ENCODE measurements at regions not wholly inside any gene's neighbourhood (a gene's known extent, or its start where the extent isn't known, plus 50 kb on each side); places are given as distances from the start of the nearest gene placed in this dataset.
"Not testable (repeated sequence)": the region's sequence is repeated elsewhere in the genome, so short reads cannot be mapped to it uniquely, and the experiment has no call there.

DNA sequence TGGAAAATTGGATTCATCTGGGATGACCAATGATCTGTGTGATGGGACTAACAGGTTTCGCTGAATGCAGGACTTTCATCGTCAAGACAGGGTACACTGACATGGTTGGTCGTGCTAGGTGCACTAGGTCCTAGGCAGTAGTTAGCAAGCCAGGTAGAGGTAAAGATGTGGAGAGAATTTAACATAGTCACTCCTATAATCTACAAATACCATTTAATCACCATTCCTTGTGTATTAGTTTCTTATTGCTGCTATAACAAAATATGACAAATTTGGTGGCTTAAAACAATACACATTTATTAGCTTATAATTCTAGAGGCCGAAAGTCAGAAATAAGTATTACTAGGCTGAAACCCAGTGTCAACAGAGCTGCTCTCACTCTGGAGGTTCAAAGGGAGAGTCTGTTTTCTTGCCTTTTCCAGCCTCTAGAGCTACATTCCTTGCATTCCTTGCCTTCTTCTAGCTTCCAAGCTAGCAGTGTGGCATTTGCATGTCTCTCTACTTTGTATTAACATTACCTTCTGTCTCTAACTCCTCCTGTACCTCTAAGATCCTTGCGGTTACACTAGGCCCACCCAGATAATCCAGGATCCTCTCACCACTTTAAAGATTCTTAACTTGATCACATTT is 98.7 kb upstream of the GRIA3 start:
- no peak for DNase-seq (ENCODE audit: low read depth)

DNA sequence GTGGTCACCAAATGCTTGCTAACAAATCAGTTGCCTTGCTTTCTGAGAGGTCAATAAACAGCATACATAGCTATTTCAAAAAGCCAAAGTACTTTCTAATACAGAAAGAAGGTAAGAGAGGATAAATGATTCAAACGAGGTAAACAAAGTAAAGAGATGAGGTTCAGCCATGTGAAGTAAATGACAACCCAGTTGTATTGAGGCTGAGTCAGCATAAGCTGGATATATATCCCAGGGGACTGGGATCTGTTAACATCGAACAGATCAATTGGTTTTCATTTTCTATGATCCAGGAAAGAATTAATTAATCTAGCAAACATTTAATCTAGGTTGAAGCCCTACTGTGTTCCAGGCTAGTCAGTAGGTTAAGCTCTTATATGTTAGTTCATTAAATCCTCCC is 97.3 kb upstream of the GRIA3 start:
- no peak for DNase-seq (ENCODE audit: low read depth)

DNA sequence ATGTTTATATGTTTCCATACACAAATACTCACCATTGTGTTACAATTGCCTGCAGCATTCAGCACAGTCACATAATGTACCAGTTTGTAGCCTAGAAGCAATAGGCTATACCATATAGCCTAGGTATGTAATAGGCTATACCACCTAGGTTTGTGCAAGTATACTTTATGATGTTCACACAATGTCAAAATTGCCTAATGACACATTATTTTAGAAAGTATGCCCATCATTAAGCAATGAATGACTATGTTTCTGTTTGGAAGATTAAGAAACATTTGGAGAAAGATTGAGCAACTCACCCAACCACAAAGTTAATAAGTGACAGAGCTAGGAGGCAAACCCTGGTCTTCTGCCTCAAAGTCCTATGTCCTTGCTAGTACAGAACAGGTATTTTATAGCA is 96.8 kb upstream of the GRIA3 start:
- no peak for DNase-seq (ENCODE audit: low read depth)

DNA sequence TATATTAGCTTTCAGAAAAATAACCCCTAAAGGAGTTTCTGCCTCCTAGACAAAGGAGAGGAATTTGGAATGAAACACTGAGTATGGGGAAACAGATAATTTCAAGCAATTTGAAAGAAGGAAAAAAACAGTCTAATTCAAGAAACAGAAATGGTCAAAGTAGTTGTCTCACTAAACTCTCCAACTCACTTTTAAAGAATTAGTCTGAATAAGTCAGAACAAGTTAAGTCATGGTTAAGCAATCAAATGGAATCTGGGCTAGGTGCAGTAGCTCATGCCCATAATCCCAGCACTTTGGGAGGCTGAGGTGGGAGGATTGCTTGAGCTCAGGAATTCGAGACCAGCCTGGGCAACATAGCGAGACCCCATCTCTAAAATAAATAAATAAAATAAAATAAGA is 95.7 kb upstream of the GRIA3 start:
- no peak for DNase-seq (ENCODE audit: low read depth)

DNA sequence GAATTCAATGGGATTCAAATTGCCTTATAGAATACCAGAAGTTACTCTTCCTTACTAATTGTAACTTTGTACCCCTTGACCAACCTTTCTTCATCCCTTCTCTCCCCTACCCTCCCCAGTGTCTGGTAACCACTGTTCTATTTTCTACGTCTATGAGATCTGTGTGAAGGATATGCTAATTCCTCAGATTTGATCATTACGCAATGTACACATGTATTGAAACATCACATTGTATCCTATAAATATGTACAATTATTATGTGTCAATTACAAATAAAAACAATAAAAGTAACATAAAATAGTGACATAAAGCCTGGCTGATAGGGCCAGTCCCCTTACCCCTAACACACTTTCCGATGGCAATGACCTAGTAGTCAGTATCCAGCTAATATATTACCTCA is 95.1 kb upstream of the GRIA3 start:
- no peak for DNase-seq (ENCODE audit: low read depth)

DNA sequence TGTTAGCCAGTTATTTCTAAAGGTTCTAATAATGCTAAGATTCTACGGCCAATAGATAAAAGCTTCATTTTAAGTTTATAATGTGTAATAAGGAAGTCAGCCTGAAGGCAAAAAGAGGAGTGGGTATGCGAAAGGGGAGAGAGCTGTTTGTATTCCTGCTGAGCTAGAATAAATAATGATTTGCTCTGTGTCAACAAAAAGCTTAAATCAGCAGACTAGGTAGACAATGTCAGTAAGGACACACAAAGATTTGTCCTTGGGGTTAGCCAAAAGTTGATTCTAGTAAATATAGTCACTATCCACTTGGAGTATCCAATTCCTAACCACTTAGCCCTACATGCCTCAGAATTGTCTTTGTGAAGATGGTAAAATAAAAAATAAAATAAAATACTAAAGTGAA is 90.3 kb upstream of the GRIA3 start:
- no peak for DNase-seq (ENCODE audit: low read depth)

DNA sequence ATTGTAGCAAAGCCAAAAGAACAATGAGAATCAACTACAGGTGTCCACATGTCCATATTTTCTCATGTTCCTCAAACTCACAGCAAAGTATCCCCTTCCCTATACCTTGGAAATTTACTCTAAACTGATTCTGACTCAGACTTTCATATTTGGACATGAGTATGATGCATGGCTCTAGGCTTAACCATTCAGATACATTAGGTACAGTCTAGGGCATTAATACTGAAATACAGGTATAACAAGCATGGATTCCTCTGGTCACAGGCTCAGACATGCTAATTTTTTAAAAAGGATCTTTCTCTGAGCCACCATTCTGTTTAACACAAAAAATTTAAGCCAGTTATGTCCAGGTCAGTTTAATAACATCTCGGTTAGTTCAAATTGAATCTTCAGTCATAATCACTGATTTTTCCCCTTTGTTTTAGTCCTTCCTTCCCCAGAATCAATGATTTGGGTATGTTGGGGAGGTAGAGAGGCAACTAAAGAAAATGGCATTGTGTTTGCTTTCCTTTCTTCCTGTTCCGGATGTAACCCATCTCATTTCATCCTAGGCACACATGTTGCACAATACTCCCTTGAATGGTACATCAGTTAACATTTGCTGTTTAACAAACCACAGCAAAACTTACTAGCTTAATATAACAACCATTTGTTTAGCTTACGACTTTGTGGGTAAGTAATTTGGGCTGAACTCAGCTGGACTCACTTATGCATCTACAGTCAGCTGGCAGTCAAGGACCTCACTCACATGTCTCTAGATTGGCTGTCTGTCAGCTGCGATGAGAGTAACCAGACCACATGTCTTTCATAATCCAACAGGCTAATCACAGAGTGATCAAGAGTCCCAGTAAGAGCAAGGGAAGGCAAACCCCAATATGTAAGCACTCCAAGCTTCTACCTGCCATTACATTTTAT is 75.3 kb upstream of the GRIA3 start:
- DNase-seq (ENCODE audit: low read depth) = no peak

DNA sequence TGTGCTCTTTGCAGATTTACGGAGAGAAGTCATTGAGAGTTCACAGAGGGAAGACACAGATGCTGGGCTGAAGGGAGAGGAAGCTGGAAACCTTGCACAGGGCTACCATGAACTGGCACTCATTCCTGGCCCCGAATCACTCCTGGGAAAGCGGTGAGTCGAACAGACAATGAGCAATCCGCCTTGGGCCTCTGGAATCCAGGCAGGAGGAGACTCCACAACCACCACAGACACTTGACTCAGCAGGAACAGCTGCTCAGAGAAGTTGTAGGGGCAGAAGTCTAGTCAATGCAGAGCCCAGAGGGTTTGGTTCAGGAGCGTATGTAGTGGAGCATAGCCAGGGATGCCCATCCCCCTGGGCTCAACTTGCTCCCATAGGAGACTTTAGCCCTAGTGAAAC is 62.8 kb upstream of the GRIA3 start:
- no peak for DNase-seq (ENCODE audit: low read depth)

DNA sequence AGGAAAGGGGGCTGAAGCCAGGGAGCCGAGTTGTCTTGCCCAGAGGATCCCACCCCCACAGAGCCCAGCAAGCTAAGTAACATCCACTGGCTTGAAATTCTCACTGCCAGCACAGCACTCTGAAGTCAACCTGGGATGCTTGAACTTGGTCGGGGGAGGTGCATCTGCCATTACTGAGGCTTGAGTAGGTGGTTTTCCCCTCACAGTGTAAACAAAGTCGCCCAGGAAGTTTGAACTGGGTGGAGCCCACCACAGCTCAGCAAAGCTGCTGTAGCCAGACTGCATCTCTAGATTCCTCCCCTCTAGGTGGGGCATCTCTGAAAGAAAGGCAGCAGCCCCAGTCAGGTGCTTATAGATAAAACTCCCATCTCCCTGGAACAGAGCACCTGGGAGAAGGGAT is 54.3 kb upstream of the GRIA3 start:
- not testable (repeated sequence) for DNase-seq (ENCODE audit: low read depth)

Data from stimulated activated CD8-positive, alpha-beta memory T cell treated with anti-CD3 and anti-CD28 coated beads, Interleukin-12 subunit alpha, Interleukin-12 subunit beta, amount 100 ng/mL, for 1 hour (primary cell).